Endodermal cell (in vitro differentiated cells): ENCODE measurements at regions not wholly inside any gene's neighbourhood (a gene's known extent, or its start where the extent isn't known, plus 50 kb on each side); places are given as distances from the start of the nearest gene placed in this dataset.

Experiments used
- DNase-seq: peaks from one replicate; pipeline ENCODE4 v3.0.0-alpha.2; 2017
- H3K27ac ChIP-seq: 2 replicates; pipeline ENCODE4 v1.5.1; 2013; ENCODE audit warnings: mild to moderate bottlenecking, low read depth, low read length, moderate library complexity
- H3K27me3 ChIP-seq: 2 replicates; pipeline ENCODE4 v1.6.1; 2013; ENCODE audit warnings: mild to moderate bottlenecking, low read length, moderate library complexity; ENCODE audit not compliant: insufficient read depth, control insufficient read depth, poor library complexity, severe bottlenecking
- H3K36me3 ChIP-seq: 2 replicates; pipeline ENCODE4 v1.7.0; 2013; ENCODE audit warnings: mild to moderate bottlenecking, low read length, moderate library complexity; ENCODE audit not compliant: control insufficient read depth, insufficient read depth
- H3K4me1 ChIP-seq: one replicate; pipeline ENCODE4 v1.7.0; 2013; ENCODE audit warnings: low read length; ENCODE audit not compliant: control insufficient read depth, insufficient read depth
- H3K4me3 ChIP-seq: 2 replicates; pipeline ENCODE4 v1.5.1; 2013; ENCODE audit warnings: mild to moderate bottlenecking, low read length, moderate library complexity
- H3K9ac ChIP-seq: 2 replicates; pipeline ENCODE4 v1.6.1; 2013; ENCODE audit warnings: mild to moderate bottlenecking, low read length, moderate library complexity; ENCODE audit not compliant: poor library complexity, severe bottlenecking; ENCODE audit errors: extremely low read depth
- H3K9me3 ChIP-seq: 2 replicates; pipeline ENCODE4 v1.6.1; 2013; ENCODE audit warnings: mild to moderate bottlenecking, low read length, moderate library complexity; ENCODE audit not compliant: control insufficient read depth
- H3K27ac Mint-ChIP-seq: 2 replicates; pipeline ENCODE4 v1.8.0; 2020; ENCODE audit warnings: mixed read lengths
- H3K27me3 Mint-ChIP-seq: 2 replicates; pipeline ENCODE4 v1.8.0; 2021; ENCODE audit warnings: mild to moderate bottlenecking, mixed read lengths; ENCODE audit not compliant: insufficient read depth
- H3K36me3 Mint-ChIP-seq: 2 replicates; pipeline ENCODE4 v1.8.0; 2020; ENCODE audit warnings: low read depth, mixed read lengths
- H3K4me1 Mint-ChIP-seq: 2 replicates; pipeline ENCODE4 v1.8.0; 2020; ENCODE audit warnings: mixed read lengths
- H3K4me3 Mint-ChIP-seq: 2 replicates; pipeline ENCODE4 v1.8.0; 2020; ENCODE audit warnings: mild to moderate bottlenecking, moderate library complexity, mixed read lengths
- H3K9me3 Mint-ChIP-seq: 2 replicates; pipeline ENCODE4 v1.8.0; 2020; ENCODE audit warnings: mild to moderate bottlenecking, mixed read lengths
- CTCF ChIP-seq: fragments of 200-600 bp; sonication (generic); conservative IDR thresholded peaks from 2 replicates; pipeline ENCODE4 v1.5.0; 2021; ENCODE audit warnings: antibody characterized with exemption, mild to moderate bottlenecking
- WGBS, 2 experiments: methylation state at CpG; one replicate each; pipeline versions ENCODE4 v1.1.5 to v1.1.7; 2013; ENCODE audit warnings: missing lambda C conversion rate in 2 of 2, mixed read lengths in 1 of 2; ENCODE audit not compliant: insufficient coverage in 1 of 2, insufficient read length in 1 of 2; 5-methylcytosine and 5-hydroxymethylcytosine counted together

GRCh38 chr15:38930851-38931572 lies 366.4 kb upstream of the RASGRP1 start:
- Mint-ChIP-seq H3K27ac (no peak overlapping the region), H3K27me3 (no peaks in the 10 kb centered on the region), H3K9me3 (no peaks in the 10 kb centered on the region), H3K4me1 (no peaks in the 10 kb centered on the region), H3K4me3 (no peak overlapping the region), H3K36me3 (no peaks in the 10 kb centered on the region)
- Histone ChIP-seq H3K36me3 (no peaks in the 10 kb centered on the region), H3K9me3 (no peaks in the 10 kb centered on the region), H3K4me1 (no peaks in the 10 kb centered on the region), H3K27ac (no peak overlapping the region), H3K4me3 (no peak overlapping the region), H3K9ac (no peak overlapping the region), H3K27me3 (no peaks in the 10 kb centered on the region)
- 79 to 93% methylated on average over 7 to 9 of the region's 9 CpGs for WGBS, 2 experiments
- no peak for TF ChIP-seq CTCF
- no peak for DNase-seq

- Mint-ChIP-seq H3K4me1 (no peaks in the 10 kb centered on the region), H3K27ac (no peak overlapping the region), H3K27me3 (peaks cover 35% of the 10 kb centered on the region), H3K36me3 (no peaks in the 10 kb centered on the region), H3K4me3 (no peak overlapping the region), H3K9me3 (no peaks in the 10 kb centered on the region)
- DNase-seq, result no peak
- peaks cover 6% of the 10 kb centered on the region for H3K4me1 ChIP-seq
- H3K27me3 ChIP-seq, result peaks cover 40% of the 10 kb centered on the region
- no peaks in the 10 kb centered on the region for H3K9me3 ChIP-seq
- no peak overlapping the region for H3K4me3 ChIP-seq
- TF ChIP-seq CTCF, result no peak
- H3K9ac ChIP-seq, result no peak overlapping the region
- H3K36me3 ChIP-seq, result no peaks in the 10 kb centered on the region
- no peak overlapping the region for H3K27ac ChIP-seq
- 75 to 85% methylated on average over 5 to 6 of the region's 6 CpGs for WGBS, 2 experiments
These were observed 376.9 kb upstream of the RASGRP1 start for GRCh38 chr15:38941399-38941953.

GRCh38 chr15:38944536-38944935 lies 379.9 kb upstream of the RASGRP1 start:
- Histone ChIP-seq H3K4me1 (peaks cover 6% of the 10 kb centered on the region), H3K27ac (no peak overlapping the region), H3K36me3 (no peaks in the 10 kb centered on the region), H3K27me3 (peaks cover 46% of the 10 kb centered on the region), H3K4me3 (no peak overlapping the region), H3K9ac (no peak overlapping the region), H3K9me3 (peaks cover 24% of the 10 kb centered on the region)
- peaks cover 36% of the 10 kb centered on the region for H3K27me3 Mint-ChIP-seq
- H3K27ac Mint-ChIP-seq, result no peak overlapping the region
- DNase-seq, result no peak
- no peaks in the 10 kb centered on the region for H3K36me3 Mint-ChIP-seq
- H3K4me3 Mint-ChIP-seq, result no peak overlapping the region
- TF ChIP-seq CTCF, result no peak
- peaks cover 6% of the 10 kb centered on the region for H3K9me3 Mint-ChIP-seq
- no peaks in the 10 kb centered on the region for H3K4me1 Mint-ChIP-seq
